ENCODE measurements at regions not wholly inside any gene's neighbourhood (a gene's known extent, or its start where the extent isn't known, plus 50 kb on each side); places are given as distances from the start of the nearest gene placed in this dataset.

DNA sequence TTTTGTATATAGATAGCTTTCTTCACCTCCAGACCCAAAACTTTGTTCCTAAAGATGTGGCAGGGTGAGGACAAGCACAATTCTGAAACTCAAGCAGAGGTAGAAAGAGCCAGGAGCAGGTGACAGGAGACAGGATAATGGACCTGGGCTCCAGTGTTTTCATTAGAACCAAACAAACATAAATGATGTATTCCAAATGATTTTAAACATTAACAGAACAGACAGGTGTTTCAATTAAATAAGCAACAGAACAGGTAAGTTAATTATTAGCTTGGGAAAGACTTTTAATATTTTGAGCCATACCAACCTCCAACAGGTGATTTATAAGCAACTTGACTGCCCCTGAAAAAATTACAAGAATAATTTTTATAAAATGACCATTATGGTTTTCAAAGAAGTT lies 459.4 kb upstream of the LCORL start:
- TF ChIP-seq, protein P1, sequence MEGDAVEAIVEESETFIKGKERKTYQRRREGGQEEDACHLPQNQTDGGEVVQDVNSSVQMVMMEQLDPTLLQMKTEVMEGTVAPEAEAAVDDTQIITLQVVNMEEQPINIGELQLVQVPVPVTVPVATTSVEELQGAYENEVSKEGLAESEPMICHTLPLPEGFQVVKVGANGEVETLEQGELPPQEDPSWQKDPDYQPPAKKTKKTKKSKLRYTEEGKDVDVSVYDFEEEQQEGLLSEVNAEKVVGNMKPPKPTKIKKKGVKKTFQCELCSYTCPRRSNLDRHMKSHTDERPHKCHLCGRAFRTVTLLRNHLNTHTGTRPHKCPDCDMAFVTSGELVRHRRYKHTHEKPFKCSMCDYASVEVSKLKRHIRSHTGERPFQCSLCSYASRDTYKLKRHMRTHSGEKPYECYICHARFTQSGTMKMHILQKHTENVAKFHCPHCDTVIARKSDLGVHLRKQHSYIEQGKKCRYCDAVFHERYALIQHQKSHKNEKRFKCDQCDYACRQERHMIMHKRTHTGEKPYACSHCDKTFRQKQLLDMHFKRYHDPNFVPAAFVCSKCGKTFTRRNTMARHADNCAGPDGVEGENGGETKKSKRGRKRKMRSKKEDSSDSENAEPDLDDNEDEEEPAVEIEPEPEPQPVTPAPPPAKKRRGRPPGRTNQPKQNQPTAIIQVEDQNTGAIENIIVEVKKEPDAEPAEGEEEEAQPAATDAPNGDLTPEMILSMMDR (IDR thresholded peaks at IDR 0.05), result no peak
- TF ChIP-seq, protein P2, sequence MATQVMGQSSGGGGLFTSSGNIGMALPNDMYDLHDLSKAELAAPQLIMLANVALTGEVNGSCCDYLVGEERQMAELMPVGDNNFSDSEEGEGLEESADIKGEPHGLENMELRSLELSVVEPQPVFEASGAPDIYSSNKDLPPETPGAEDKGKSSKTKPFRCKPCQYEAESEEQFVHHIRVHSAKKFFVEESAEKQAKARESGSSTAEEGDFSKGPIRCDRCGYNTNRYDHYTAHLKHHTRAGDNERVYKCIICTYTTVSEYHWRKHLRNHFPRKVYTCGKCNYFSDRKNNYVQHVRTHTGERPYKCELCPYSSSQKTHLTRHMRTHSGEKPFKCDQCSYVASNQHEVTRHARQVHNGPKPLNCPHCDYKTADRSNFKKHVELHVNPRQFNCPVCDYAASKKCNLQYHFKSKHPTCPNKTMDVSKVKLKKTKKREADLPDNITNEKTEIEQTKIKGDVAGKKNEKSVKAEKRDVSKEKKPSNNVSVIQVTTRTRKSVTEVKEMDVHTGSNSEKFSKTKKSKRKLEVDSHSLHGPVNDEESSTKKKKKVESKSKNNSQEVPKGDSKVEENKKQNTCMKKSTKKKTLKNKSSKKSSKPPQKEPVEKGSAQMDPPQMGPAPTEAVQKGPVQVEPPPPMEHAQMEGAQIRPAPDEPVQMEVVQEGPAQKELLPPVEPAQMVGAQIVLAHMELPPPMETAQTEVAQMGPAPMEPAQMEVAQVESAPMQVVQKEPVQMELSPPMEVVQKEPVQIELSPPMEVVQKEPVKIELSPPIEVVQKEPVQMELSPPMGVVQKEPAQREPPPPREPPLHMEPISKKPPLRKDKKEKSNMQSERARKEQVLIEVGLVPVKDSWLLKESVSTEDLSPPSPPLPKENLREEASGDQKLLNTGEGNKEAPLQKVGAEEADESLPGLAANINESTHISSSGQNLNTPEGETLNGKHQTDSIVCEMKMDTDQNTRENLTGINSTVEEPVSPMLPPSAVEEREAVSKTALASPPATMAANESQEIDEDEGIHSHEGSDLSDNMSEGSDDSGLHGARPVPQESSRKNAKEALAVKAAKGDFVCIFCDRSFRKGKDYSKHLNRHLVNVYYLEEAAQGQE (IDR thresholded peaks at IDR 0.05; ENCODE audit: insufficient read depth in 1 of 2, low read depth in 2 of 2, low read length in 1 of 2), result no peak
- TF ChIP-seq POLR2AphosphoS5 (IDR thresholded peaks at IDR 0.05; ENCODE audit: low read depth, low read length) (no peak), TCF7L2 (IDR thresholded peaks at IDR 0.05; ENCODE audit: low read depth, low read length) (no peak)

Measured in Panc1 (cell line).